C4-2B (cell line): ENCODE measurements at regions not wholly inside any gene's neighbourhood (a gene's known extent, or its start where the extent isn't known, plus 50 kb on each side); places are given as distances from the start of the nearest gene placed in this dataset.

ENCODE experiments used
- ZFX ChIP-seq: fragments of 450-650 bp; IDR thresholded peaks from 2 replicates; pipeline ENCODE4 v1.6.1; 2017
- TF ChIP-seq, protein P1 (sequence below): fragments of 450-650 bp; conservative IDR thresholded peaks from 2 replicates; pipeline ENCODE4 v1.5.1; 2017; ENCODE audit warnings: mild to moderate bottlenecking

GRCh38 chr6:105920071-105920470, 166.1 kb upstream of the PRDM1 start:
- TF ChIP-seq, protein P1, sequence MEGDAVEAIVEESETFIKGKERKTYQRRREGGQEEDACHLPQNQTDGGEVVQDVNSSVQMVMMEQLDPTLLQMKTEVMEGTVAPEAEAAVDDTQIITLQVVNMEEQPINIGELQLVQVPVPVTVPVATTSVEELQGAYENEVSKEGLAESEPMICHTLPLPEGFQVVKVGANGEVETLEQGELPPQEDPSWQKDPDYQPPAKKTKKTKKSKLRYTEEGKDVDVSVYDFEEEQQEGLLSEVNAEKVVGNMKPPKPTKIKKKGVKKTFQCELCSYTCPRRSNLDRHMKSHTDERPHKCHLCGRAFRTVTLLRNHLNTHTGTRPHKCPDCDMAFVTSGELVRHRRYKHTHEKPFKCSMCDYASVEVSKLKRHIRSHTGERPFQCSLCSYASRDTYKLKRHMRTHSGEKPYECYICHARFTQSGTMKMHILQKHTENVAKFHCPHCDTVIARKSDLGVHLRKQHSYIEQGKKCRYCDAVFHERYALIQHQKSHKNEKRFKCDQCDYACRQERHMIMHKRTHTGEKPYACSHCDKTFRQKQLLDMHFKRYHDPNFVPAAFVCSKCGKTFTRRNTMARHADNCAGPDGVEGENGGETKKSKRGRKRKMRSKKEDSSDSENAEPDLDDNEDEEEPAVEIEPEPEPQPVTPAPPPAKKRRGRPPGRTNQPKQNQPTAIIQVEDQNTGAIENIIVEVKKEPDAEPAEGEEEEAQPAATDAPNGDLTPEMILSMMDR, result no peak
- TF ChIP-seq ZFX, result no peak
